ENCODE measurements at regions not wholly inside any gene's neighbourhood (a gene's known extent, or its start where the extent isn't known, plus 50 kb on each side); places are given as distances from the start of the nearest gene placed in this dataset.
"Not testable (repeated sequence)": the region's sequence is repeated elsewhere in the genome, so short reads cannot be mapped to it uniquely, and the experiment has no call there.

- H3K27ac Mint-ChIP-seq, result no peak overlapping the region
- H3K4me1 Mint-ChIP-seq (ENCODE audit: low read depth), result peaks cover 9% of the 10 kb centered on the region
- intact Hi-C loops (cut with micrococcal nuclease), result no loop called here
- H3K27me3 Mint-ChIP-seq, result peaks cover 1% of the 10 kb centered on the region
- no peak overlapping the region for H3K4me3 Mint-ChIP-seq
- no peaks in the 10 kb centered on the region for H3K36me3 Mint-ChIP-seq (ENCODE audit: low read depth)
- no peaks in the 10 kb centered on the region for H3K9me3 Mint-ChIP-seq
These were observed 93.4 kb upstream of the ARMC3 start for GRCh38 chr10:22834471-22834870.

- no peak overlapping the region for H3K27ac Mint-ChIP-seq
- peaks cover 9% of the 10 kb centered on the region for H3K4me1 Mint-ChIP-seq (ENCODE audit: low read depth)
- intact Hi-C loops (cut with micrococcal nuclease), result no loop called here
- no peaks in the 10 kb centered on the region for H3K9me3 Mint-ChIP-seq
- peaks cover 1% of the 10 kb centered on the region for H3K27me3 Mint-ChIP-seq
- H3K36me3 Mint-ChIP-seq (ENCODE audit: low read depth), result no peaks in the 10 kb centered on the region
- no peak overlapping the region for H3K4me3 Mint-ChIP-seq
These were observed 94.1 kb upstream of the ARMC3 start for GRCh38 chr10:22833781-22834180.

- peaks cover 1% of the 10 kb centered on the region for H3K27me3 Mint-ChIP-seq
- H3K4me1 Mint-ChIP-seq (ENCODE audit: low read depth), result peaks cover 9% of the 10 kb centered on the region
- no peak overlapping the region for H3K4me3 Mint-ChIP-seq
- no peaks in the 10 kb centered on the region for H3K36me3 Mint-ChIP-seq (ENCODE audit: low read depth)
- intact Hi-C loops (cut with micrococcal nuclease), result no loop called here
- H3K27ac Mint-ChIP-seq, result no peak overlapping the region
- no peaks in the 10 kb centered on the region for H3K9me3 Mint-ChIP-seq
These were observed 94.5 kb upstream of the ARMC3 start for GRCh38 chr10:22833353-22833752.

GRCh38 chr10:22832851-22833250 is 95.0 kb upstream of the ARMC3 start:
- no peak overlapping the region for H3K27ac Mint-ChIP-seq
- no peak overlapping the region for H3K4me3 Mint-ChIP-seq
- H3K9me3 Mint-ChIP-seq, result no peaks in the 10 kb centered on the region
- intact Hi-C loops (cut with micrococcal nuclease), result no loop called here
- no peaks in the 10 kb centered on the region for H3K36me3 Mint-ChIP-seq (ENCODE audit: low read depth)
- peaks cover 1% of the 10 kb centered on the region for H3K27me3 Mint-ChIP-seq
- peaks cover 6% of the 10 kb centered on the region for H3K4me1 Mint-ChIP-seq (ENCODE audit: low read depth)

GRCh38 chr10:22832066-22832602 is 95.7 kb upstream of the ARMC3 start:
- H3K9me3 Mint-ChIP-seq, result no peaks in the 10 kb centered on the region
- H3K27ac Mint-ChIP-seq, result no peak overlapping the region
- H3K27me3 Mint-ChIP-seq, result peaks cover 1% of the 10 kb centered on the region
- H3K4me3 Mint-ChIP-seq, result no peak overlapping the region
- intact Hi-C loops (cut with micrococcal nuclease), result no loop called here
- H3K36me3 Mint-ChIP-seq (ENCODE audit: low read depth), result no peaks in the 10 kb centered on the region
- no peaks in the 10 kb centered on the region for H3K4me1 Mint-ChIP-seq (ENCODE audit: low read depth)

GRCh38 chr10:22831586-22831985 is 96.3 kb upstream of the ARMC3 start:
- intact Hi-C loops (cut with micrococcal nuclease), result no loop called here
- no peaks in the 10 kb centered on the region for H3K4me1 Mint-ChIP-seq (ENCODE audit: low read depth)
- no peaks in the 10 kb centered on the region for H3K36me3 Mint-ChIP-seq (ENCODE audit: low read depth)
- peaks cover 1% of the 10 kb centered on the region for H3K27me3 Mint-ChIP-seq
- no peak overlapping the region for H3K4me3 Mint-ChIP-seq
- no peak overlapping the region for H3K27ac Mint-ChIP-seq
- no peaks in the 10 kb centered on the region for H3K9me3 Mint-ChIP-seq

GRCh38 chr10:22828712-22829111 is 99.1 kb upstream of the ARMC3 start:
- H3K27me3 Mint-ChIP-seq; H3K27ac Mint-ChIP-seq; H3K36me3 Mint-ChIP-seq (ENCODE audit: low read depth); H3K4me3 Mint-ChIP-seq; intact Hi-C loops (cut with micrococcal nuclease); H3K9me3 Mint-ChIP-seq: not testable (repeated sequence)
- peaks cover 10% of the 10 kb centered on the region for H3K4me1 Mint-ChIP-seq (ENCODE audit: low read depth)

- no peaks in the 10 kb centered on the region for H3K27me3 Mint-ChIP-seq
- intact Hi-C loops (cut with micrococcal nuclease), result no loop called here
- no peaks in the 10 kb centered on the region for H3K36me3 Mint-ChIP-seq (ENCODE audit: low read depth)
- H3K27ac Mint-ChIP-seq, result no peak overlapping the region
- peaks cover 10% of the 10 kb centered on the region for H3K4me1 Mint-ChIP-seq (ENCODE audit: low read depth)
- no peak overlapping the region for H3K4me3 Mint-ChIP-seq
- no peaks in the 10 kb centered on the region for H3K9me3 Mint-ChIP-seq
These were observed 102.0 kb upstream of the ARMC3 start for GRCh38 chr10:22825841-22826240.

GRCh38 chr10:22824984-22825383 is 102.9 kb upstream of the ARMC3 start:
- Mint-ChIP-seq H3K4me3 (no peak overlapping the region), H3K4me1 (ENCODE audit: low read depth) (peaks cover 10% of the 10 kb centered on the region), H3K27ac (no peak overlapping the region), H3K27me3 (no peaks in the 10 kb centered on the region), H3K9me3 (no peaks in the 10 kb centered on the region), H3K36me3 (ENCODE audit: low read depth) (no peaks in the 10 kb centered on the region)
- intact Hi-C loops (cut with micrococcal nuclease), result no loop called here

GRCh38 chr10:22824520-22824919 is 103.3 kb upstream of the ARMC3 start:
- H3K4me1 Mint-ChIP-seq (ENCODE audit: low read depth), result peaks cover 10% of the 10 kb centered on the region
- intact Hi-C loops (cut with micrococcal nuclease), result no loop called here
- no peaks in the 10 kb centered on the region for H3K9me3 Mint-ChIP-seq
- H3K4me3 Mint-ChIP-seq, result no peak overlapping the region
- no peak overlapping the region for H3K27ac Mint-ChIP-seq
- no peaks in the 10 kb centered on the region for H3K27me3 Mint-ChIP-seq
- no peaks in the 10 kb centered on the region for H3K36me3 Mint-ChIP-seq (ENCODE audit: low read depth)

GRCh38 chr10:22823109-22823508 is 104.7 kb upstream of the ARMC3 start:
- intact Hi-C loops (cut with micrococcal nuclease), result no loop called here
- H3K9me3 Mint-ChIP-seq, result no peaks in the 10 kb centered on the region
- H3K4me1 Mint-ChIP-seq (ENCODE audit: low read depth), result peaks cover 10% of the 10 kb centered on the region
- no peak overlapping the region for H3K27ac Mint-ChIP-seq
- H3K27me3 Mint-ChIP-seq, result no peaks in the 10 kb centered on the region
- H3K4me3 Mint-ChIP-seq, result no peak overlapping the region
- no peaks in the 10 kb centered on the region for H3K36me3 Mint-ChIP-seq (ENCODE audit: low read depth)

- H3K27me3 Mint-ChIP-seq; H3K36me3 Mint-ChIP-seq (ENCODE audit: low read depth); H3K9me3 Mint-ChIP-seq; H3K4me3 Mint-ChIP-seq; H3K27ac Mint-ChIP-seq; intact Hi-C loops (cut with micrococcal nuclease): not testable (repeated sequence)
- peaks cover 14% of the 10 kb centered on the region for H3K4me1 Mint-ChIP-seq (ENCODE audit: low read depth)
These were observed 105.9 kb upstream of the ARMC3 start for GRCh38 chr10:22821921-22822320.

- Mint-ChIP-seq H3K27ac (no peak overlapping the region), H3K9me3 (no peaks in the 10 kb centered on the region), H3K4me3 (no peak overlapping the region), H3K27me3 (no peaks in the 10 kb centered on the region), H3K4me1 (ENCODE audit: low read depth) (peaks cover 18% of the 10 kb centered on the region), H3K36me3 (ENCODE audit: low read depth) (no peaks in the 10 kb centered on the region)
- intact Hi-C loops (cut with micrococcal nuclease), result no loop called here
These were observed 106.4 kb upstream of the ARMC3 start for GRCh38 chr10:22821501-22821900.

- Mint-ChIP-seq H3K27ac (peak overlapping the region; percentile 46), H3K4me3 (no peak overlapping the region), H3K9me3 (no peaks in the 10 kb centered on the region), H3K27me3 (no peaks in the 10 kb centered on the region), H3K36me3 (ENCODE audit: low read depth) (no peaks in the 10 kb centered on the region), H3K4me1 (ENCODE audit: low read depth) (peaks cover 18% of the 10 kb centered on the region)
- intact Hi-C loops (cut with micrococcal nuclease), result no loop called here
These were observed 101.9 kb upstream of the PIP4K2A start for GRCh38 chr10:22816298-22816653.

- Mint-ChIP-seq H3K27me3 (peaks cover 3% of the 10 kb centered on the region), H3K4me1 (ENCODE audit: low read depth) (peaks cover 3% of the 10 kb centered on the region), H3K9me3 (no peaks in the 10 kb centered on the region), H3K4me3 (no peak overlapping the region), H3K36me3 (ENCODE audit: low read depth) (no peaks in the 10 kb centered on the region), H3K27ac (no peak overlapping the region)
- intact Hi-C loops (cut with micrococcal nuclease), result no loop called here
These were observed 96.5 kb upstream of the PIP4K2A start for GRCh38 chr10:22810643-22811465.
